Loucy (cell line): ENCODE measurements at regions not wholly inside any gene's neighbourhood (a gene's known extent, or its start where the extent isn't known, plus 50 kb on each side); places are given as distances from the start of the nearest gene placed in this dataset.
"Not testable (repeated sequence)": the region's sequence is repeated elsewhere in the genome, so short reads cannot be mapped to it uniquely, and the experiment has no call there.

ENCODE experiments used
- H2AFZ ChIP-seq: fragments of 200-600 bp; sonication (generic); 2 replicates; pipeline ENCODE4 v1.6.0; 2016; ENCODE audit warnings: antibody characterized with exemption, mild to moderate bottlenecking, low read length, moderate library complexity
- H3F3A ChIP-seq: fragments of 200-600 bp; 2 replicates; pipeline ENCODE4 v1.6.0; 2016; ENCODE audit warnings: antibody characterized with exemption, low read depth, mild to moderate bottlenecking
- H3K27me3 ChIP-seq: fragments of 200-600 bp; sonication (generic); 2 replicates; pipeline ENCODE4 v1.6.1; 2014; ENCODE audit warnings: low read length, mild to moderate bottlenecking; ENCODE audit not compliant: insufficient read depth, poor library complexity, severe bottlenecking
- H3K36me3 ChIP-seq: fragments of 200-600 bp; sonication (generic); 2 replicates; pipeline ENCODE4 v1.6.1; 2016; ENCODE audit warnings: low read length; ENCODE audit not compliant: insufficient read depth
- H3K4me1 ChIP-seq: fragments of 200-600 bp; sonication (generic); 2 replicates; pipeline ENCODE4 v1.5.1; 2014; ENCODE audit warnings: low read length, mild to moderate bottlenecking; ENCODE audit not compliant: insufficient read depth, poor library complexity, severe bottlenecking
- H3K4me2 ChIP-seq: fragments of 200-600 bp; sonication (generic); 2 replicates; pipeline ENCODE4 v1.6.0; 2014; ENCODE audit warnings: antibody characterized with exemption, low read length, low read depth, mild to moderate bottlenecking; ENCODE audit not compliant: poor library complexity, severe bottlenecking
- H3K4me3 ChIP-seq: fragments of 200-600 bp; sonication (generic); 2 replicates; pipeline ENCODE4 v1.5.1; 2014; ENCODE audit warnings: low read length, mild to moderate bottlenecking, mixed read lengths; ENCODE audit not compliant: poor library complexity, severe bottlenecking
- H3K79me2 ChIP-seq: fragments of 200-600 bp; sonication (generic); 2 replicates; pipeline ENCODE4 v1.6.1; 2014; ENCODE audit warnings: low read length; ENCODE audit not compliant: insufficient read depth
- H3K9ac ChIP-seq: fragments of 200-600 bp; sonication (generic); 2 replicates; pipeline ENCODE4 v1.6.0; 2014; ENCODE audit warnings: mild to moderate bottlenecking, low read depth, low read length, moderate library complexity; ENCODE audit not compliant: poor library complexity, severe bottlenecking
- H3K9me2 ChIP-seq: fragments of 200-600 bp; sonication (generic); replicated peaks from 2 replicates; pipeline ENCODE4 v1.6.1; 2016; ENCODE audit warnings: low read depth, low read length, mixed read lengths
- H3K9me3 ChIP-seq: fragments of 200-600 bp; sonication (generic); 2 replicates; pipeline ENCODE4 v1.6.1; 2014; ENCODE audit warnings: mild to moderate bottlenecking, antibody characterized with exemption, low read length, low read depth; ENCODE audit not compliant: insufficient read depth
- H4K20me1 ChIP-seq: fragments of 200-600 bp; sonication (generic); 2 replicates; pipeline ENCODE4 v1.6.0; 2014; ENCODE audit warnings: antibody characterized with exemption, low read length, mild to moderate bottlenecking; ENCODE audit not compliant: insufficient read depth, poor library complexity, severe bottlenecking
- EZH2phosphoT487 ChIP-seq: fragments of 200-600 bp; IDR thresholded peaks from 2 replicates; pipeline ENCODE4 v1.6.1; 2018; ENCODE audit warnings: antibody characterized with exemption, mild to moderate bottlenecking, moderate library complexity, borderline replicate concordance
- TF ChIP-seq, protein P1 (sequence below): fragments of 200-600 bp; sonication (generic); conservative IDR thresholded peaks from 2 replicates; pipeline ENCODE4 v1.5.1; 2014; ENCODE audit warnings: mild to moderate bottlenecking, antibody characterized with exemption, low read length

DNA sequence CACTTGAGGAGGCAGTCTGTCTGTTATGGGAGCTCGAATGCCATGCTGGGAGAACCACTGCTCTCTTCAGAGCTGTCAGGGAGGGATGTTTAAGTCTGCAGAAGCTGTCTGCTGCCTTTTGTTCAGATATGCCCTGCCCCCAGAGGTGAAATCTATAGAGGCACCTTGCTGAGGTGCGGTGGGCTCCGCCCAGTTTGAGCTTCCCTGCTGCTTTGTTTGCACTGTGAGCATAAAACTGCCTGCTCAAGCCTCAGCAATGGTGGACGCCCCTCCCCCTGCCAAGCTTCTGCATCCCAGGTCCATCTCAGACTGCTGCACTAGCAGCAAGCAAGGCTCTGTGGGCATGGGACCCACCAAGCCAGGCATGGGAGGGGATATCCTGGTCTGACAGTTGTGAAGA, 247.5 kb downstream of the LMX1A start:
- Histone ChIP-seq H3K9ac (no peak overlapping the region), H4K20me1 (no peaks in the 10 kb centered on the region), H3K4me2 (no peak overlapping the region), H3K36me3 (no peaks in the 10 kb centered on the region), H3K4me3 (no peak overlapping the region), H3K4me1 (no peaks in the 10 kb centered on the region), H2AFZ (no peak overlapping the region), H3K9me3 (no peaks in the 10 kb centered on the region), H3K9me2 (no peaks in the 10 kb centered on the region), H3K27me3 (no peaks in the 10 kb centered on the region), H3K79me2 (no peaks in the 10 kb centered on the region), H3F3A (no peaks in the 10 kb centered on the region)
- TF ChIP-seq EZH2phosphoT487, result no peak
- TF ChIP-seq, protein P1, sequence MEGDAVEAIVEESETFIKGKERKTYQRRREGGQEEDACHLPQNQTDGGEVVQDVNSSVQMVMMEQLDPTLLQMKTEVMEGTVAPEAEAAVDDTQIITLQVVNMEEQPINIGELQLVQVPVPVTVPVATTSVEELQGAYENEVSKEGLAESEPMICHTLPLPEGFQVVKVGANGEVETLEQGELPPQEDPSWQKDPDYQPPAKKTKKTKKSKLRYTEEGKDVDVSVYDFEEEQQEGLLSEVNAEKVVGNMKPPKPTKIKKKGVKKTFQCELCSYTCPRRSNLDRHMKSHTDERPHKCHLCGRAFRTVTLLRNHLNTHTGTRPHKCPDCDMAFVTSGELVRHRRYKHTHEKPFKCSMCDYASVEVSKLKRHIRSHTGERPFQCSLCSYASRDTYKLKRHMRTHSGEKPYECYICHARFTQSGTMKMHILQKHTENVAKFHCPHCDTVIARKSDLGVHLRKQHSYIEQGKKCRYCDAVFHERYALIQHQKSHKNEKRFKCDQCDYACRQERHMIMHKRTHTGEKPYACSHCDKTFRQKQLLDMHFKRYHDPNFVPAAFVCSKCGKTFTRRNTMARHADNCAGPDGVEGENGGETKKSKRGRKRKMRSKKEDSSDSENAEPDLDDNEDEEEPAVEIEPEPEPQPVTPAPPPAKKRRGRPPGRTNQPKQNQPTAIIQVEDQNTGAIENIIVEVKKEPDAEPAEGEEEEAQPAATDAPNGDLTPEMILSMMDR, result no peak

DNA sequence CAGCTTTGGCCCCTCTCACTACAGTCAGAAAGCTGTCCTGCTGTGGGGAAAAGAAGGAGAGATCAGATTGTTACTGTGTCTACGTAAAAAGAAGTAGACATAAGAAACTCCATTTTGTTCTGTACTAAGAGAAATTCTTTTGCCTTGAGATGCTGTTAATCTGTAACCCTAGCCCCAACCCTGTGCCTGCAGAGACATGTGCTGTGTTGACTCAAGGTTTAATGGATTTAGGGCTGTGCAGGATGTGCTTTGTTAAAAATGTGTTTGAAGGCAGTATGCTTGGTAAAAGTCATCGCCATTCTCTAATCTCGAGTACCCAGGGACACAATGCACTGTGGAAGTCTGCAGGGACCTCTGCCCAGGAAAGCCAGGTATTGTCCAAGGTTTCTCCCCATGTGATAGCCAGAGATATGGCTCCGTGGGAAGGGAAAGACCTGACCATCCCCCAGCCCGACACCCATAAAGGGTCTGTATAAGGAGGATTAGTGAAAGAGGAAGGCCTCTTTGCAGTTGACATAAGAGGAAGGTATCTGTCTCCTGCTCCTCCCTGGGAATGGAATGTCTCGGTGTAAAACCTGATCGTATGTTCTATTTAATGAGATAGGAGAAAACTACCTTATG, 263.9 kb downstream of the LMX1A start:
- H4K20me1 ChIP-seq, H3K9me2 ChIP-seq, H2AFZ ChIP-seq, H3K4me2 ChIP-seq, H3K79me2 ChIP-seq, H3K36me3 ChIP-seq, H3F3A ChIP-seq, H3K9ac ChIP-seq, H3K4me1 ChIP-seq, H3K4me3 ChIP-seq, H3K27me3 ChIP-seq: not testable (repeated sequence)
- H3K9me3 ChIP-seq, result peaks cover 14% of the 10 kb centered on the region; the same call in 1 of the 2 replicates

DNA sequence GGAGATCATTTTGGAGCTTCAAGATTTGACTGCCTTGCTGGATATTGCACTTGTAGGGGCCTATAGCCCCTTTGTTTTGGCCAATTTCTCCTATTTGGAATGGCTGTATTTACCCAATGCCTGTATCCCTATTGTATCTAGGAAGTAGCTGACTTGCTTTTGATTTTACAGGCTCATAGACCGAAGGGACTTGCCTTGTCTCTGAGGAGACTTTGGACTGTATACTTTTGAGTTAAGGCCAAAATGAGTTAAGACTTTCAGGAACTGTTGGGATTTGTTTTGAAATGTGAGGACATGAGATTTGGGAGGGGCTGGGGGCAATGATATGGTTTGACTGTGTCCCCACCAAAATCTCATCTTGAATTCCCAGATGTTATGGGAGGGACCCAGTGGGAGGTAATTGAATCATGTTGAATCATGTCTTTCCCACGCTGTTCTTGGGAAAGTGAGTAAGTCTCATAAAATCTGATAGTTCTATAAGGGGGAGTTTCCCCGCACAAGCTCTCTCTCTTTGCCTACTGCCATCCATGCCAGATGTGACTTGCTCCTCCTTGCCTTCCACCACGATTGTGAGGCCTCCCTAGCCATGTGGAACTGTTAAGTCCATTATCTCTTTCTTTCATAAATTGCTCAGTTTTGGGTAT, 276.1 kb downstream of the LMX1A start:
- no peak overlapping the region for H3K4me3 ChIP-seq
- H3K9me2 ChIP-seq, result no peaks in the 10 kb centered on the region
- TF ChIP-seq, protein P1, result no peak
- no peak for TF ChIP-seq EZH2phosphoT487
- no peaks in the 10 kb centered on the region for H3K79me2 ChIP-seq
- no peaks in the 10 kb centered on the region for H3K4me1 ChIP-seq
- H3K27me3 ChIP-seq, result no peaks in the 10 kb centered on the region
- H3F3A ChIP-seq, result no peaks in the 10 kb centered on the region
- no peaks in the 10 kb centered on the region for H3K36me3 ChIP-seq
- no peaks in the 10 kb centered on the region; the same call in 1 of the 2 replicates for H3K9me3 ChIP-seq
- no peak overlapping the region for H3K4me2 ChIP-seq
- no peak overlapping the region for H2AFZ ChIP-seq
- H4K20me1 ChIP-seq, result no peaks in the 10 kb centered on the region
- no peak overlapping the region for H3K9ac ChIP-seq

DNA sequence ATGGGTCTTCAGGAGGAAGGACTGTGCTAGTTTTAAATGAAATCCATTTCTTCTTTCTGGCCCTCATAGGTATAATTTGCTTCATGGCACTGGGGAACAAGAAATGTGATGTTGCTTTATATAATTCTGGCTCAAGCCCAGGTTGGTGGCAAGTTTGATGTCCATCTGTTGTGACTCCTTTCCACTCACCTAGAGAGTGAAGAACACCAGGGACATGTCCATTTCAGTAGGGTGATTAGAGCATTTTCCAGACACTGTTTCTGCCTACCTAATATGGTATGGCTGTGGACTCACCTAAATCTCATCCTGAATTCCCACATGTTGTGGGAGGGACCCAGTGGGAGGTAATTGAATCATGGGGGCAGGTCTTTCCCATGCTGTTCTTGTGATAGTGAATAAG, 278.1 kb downstream of the LMX1A start:
- no peak overlapping the region for H3K4me3 ChIP-seq
- H3K9me3 ChIP-seq, result no peaks in the 10 kb centered on the region; the same call in 1 of the 2 replicates
- no peaks in the 10 kb centered on the region for H3K79me2 ChIP-seq
- TF ChIP-seq, protein P1, result no peak
- TF ChIP-seq EZH2phosphoT487, result no peak
- H2AFZ ChIP-seq, result no peak overlapping the region
- no peaks in the 10 kb centered on the region for H3F3A ChIP-seq
- no peak overlapping the region for H3K9ac ChIP-seq
- no peaks in the 10 kb centered on the region for H3K9me2 ChIP-seq
- no peak overlapping the region for H3K4me2 ChIP-seq
- no peaks in the 10 kb centered on the region for H3K4me1 ChIP-seq
- no peaks in the 10 kb centered on the region for H3K36me3 ChIP-seq
- H3K27me3 ChIP-seq, result no peaks in the 10 kb centered on the region
- no peaks in the 10 kb centered on the region for H4K20me1 ChIP-seq
